Small intestine (tissue), 7 donors: ENCODE measurements at regions not wholly inside any gene's neighbourhood (a gene's known extent, or its start where the extent isn't known, plus 50 kb on each side); places are given as distances from the start of the nearest gene placed in this dataset.
"Not testable (repeated sequence)": the region's sequence is repeated elsewhere in the genome, so short reads cannot be mapped to it uniquely, and the experiment has no call there.

ENCODE experiments used
- DNase-seq, 2 donors: peaks; one replicate each; pipeline versions ENCODE4 v3.0.0 to v3.0.0-alpha.2; 2013
- FAIRE-seq: peaks from 2 replicates; lab custom pipeline; 2012; peaks lifted over from hg19 to GRCh38; lab: Jason Lieb, UNC
- H3K27ac ChIP-seq, 3 donors: one replicate each; pipeline ENCODE4 v1.5.1; 2013; ENCODE audit warnings: low read length in 2 of 3, mild to moderate bottlenecking in 2 of 3, control low read depth in 1 of 3, inconsistent platforms in 1 of 3, low read depth in 1 of 3, moderate library complexity in 1 of 3
- H3K27me3 ChIP-seq, 3 donors: one replicate each; pipeline ENCODE4 v1.6.1; 2013; ENCODE audit warnings: low read length in 3 of 3, inconsistent platforms in 1 of 3; ENCODE audit not compliant: control insufficient read depth in 3 of 3, insufficient read depth in 3 of 3
- H3K36me3 ChIP-seq, 3 donors: one replicate each; pipeline ENCODE4 v1.6.1; 2013; ENCODE audit warnings: low read length in 3 of 3, inconsistent platforms in 1 of 3, low read depth in 1 of 3, mild to moderate bottlenecking in 1 of 3, moderate library complexity in 1 of 3; ENCODE audit not compliant: control insufficient read depth in 3 of 3, insufficient read depth in 2 of 3
- H3K4me1 ChIP-seq, 3 donors: one replicate each; pipeline ENCODE4 v1.6.1; 2013; ENCODE audit warnings: low read length in 2 of 3, inconsistent platforms in 1 of 3, low read depth in 1 of 3, mild to moderate bottlenecking in 1 of 3, moderate library complexity in 1 of 3; ENCODE audit not compliant: control insufficient read depth in 3 of 3, insufficient read depth in 2 of 3
- H3K4me3 ChIP-seq, 3 donors: one replicate each; pipeline ENCODE4 v1.5.1; 2013; ENCODE audit warnings: low read length in 3 of 3, control low read depth in 1 of 3, inconsistent platforms in 1 of 3, low read depth in 1 of 3, mild to moderate bottlenecking in 1 of 3, moderate library complexity in 1 of 3
- H3K9me3 ChIP-seq, 2 donors: one replicate each; pipeline ENCODE4 v1.6.1; 2013; ENCODE audit warnings: low read depth in 1 of 2, low read length in 1 of 2; ENCODE audit not compliant: control insufficient read depth in 2 of 2, insufficient read depth in 1 of 2
- WGBS, 3 donors: extraction: QIAGEN DNeasy Blood & Tissue Kit; methylation state at CpG; one replicate each; pipeline ENCODE4 v1.1.7; 2013; 5-methylcytosine and 5-hydroxymethylcytosine counted together
- donor health status: healthy with polysubstance abuse.
- donor health status: control.
- donor health status: control.
- donor health status: Bipolar disorder and iron deficiency.
- donor health status: healthy.

- Histone ChIP-seq H3K36me3 (no peaks in the 10 kb centered on the region), H3K9me3 (no peaks in the 10 kb centered on the region), H3K27me3 (no peaks in the 10 kb centered on the region), H3K27ac (no peak overlapping the region), H3K4me1 (no peaks in the 10 kb centered on the region), H3K4me3 (no peak overlapping the region)
- WGBS, 3 donors: 64 to 76% (median 71%) methylated on average over 5 of the region's 5 CpGs
- DNase-seq: no peak
- no peak for FAIRE-seq
Measured at GRCh38 chr1:96096613-96097321, 624.8 kb upstream of the PTBP2 start.

DNA sequence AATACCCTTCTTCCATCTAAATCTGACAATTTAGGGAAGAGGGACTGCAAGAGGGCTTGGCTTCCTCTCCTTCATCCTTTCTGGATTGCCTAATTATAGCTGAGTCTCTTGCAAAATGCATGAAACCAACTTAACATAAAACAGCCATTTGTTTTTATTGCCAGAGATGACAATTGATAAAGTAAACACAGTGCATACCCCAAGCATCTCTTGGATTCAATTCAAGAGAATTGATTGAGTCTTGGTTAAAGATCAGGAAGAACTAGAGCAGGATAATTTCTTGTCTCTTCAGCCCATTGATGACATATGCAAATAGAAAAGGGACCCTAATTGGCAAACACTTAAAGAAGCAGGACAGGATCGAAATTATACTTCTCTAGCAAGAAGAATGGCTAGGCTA is 617.1 kb upstream of the PTBP2 start:
- Histone ChIP-seq H3K27ac (no peak overlapping the region), H3K27me3 (no peaks in the 10 kb centered on the region), H3K9me3 (no peaks in the 10 kb centered on the region), H3K4me1 (no peaks in the 10 kb centered on the region), H3K4me3 (no peak overlapping the region), H3K36me3 (no peaks in the 10 kb centered on the region)
- 34 to 43% (median 37%) methylated on average over 1 of the region's 1 CpG for WGBS, 3 donors
- DNase-seq (no peak), FAIRE-seq (no peak)

- WGBS, 3 donors: 33 to 40% (median 36%) methylated on average over 3 of the region's 3 CpGs
- DNase-seq: no peak
Measured at GRCh38 chr1:96104906-96105305, 616.7 kb upstream of the PTBP2 start.

DNA sequence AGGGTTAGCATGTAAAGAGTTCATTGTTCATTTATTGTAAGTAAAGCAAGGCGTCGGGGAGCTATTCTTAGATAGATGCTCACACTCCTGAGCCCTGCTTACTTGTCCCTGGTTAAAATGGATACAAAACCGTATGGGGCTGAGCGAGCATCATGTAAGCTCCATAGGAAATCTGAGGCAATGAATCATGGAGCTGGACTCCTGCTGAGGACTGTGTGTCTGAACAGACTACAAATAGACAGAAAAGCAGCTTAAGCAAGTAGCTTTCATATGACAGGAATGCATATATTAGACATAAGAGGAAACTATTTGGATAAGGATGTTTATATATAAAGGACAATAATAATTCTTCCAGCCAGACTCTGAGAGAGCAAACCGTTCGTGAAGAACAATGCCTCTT is 604.9 kb upstream of the PTBP2 start:
- no peak for DNase-seq
- WGBS, 3 donors: 61 to 80% (median 73%) methylated on average over 6 of the region's 6 CpGs
- Histone ChIP-seq H3K27ac (no peak overlapping the region), H3K36me3 (no peaks in the 10 kb centered on the region), H3K4me1 (no peaks in the 10 kb centered on the region), H3K9me3 (no peaks in the 10 kb centered on the region), H3K4me3 (no peak overlapping the region), H3K27me3 (no peaks in the 10 kb centered on the region)
- no peak for FAIRE-seq

More at GRCh38 chr1:96104906-96105305, 616.7 kb upstream of the PTBP2 start:
- H3K4me3 ChIP-seq: no peak overlapping the region
- no peaks in the 10 kb centered on the region for H3K36me3 ChIP-seq
- H3K27ac ChIP-seq: no peak overlapping the region
- no peaks in the 10 kb centered on the region for H3K27me3 ChIP-seq
- FAIRE-seq: no peak
- H3K4me1 ChIP-seq: no peaks in the 10 kb centered on the region
- no peaks in the 10 kb centered on the region for H3K9me3 ChIP-seq

- DNase-seq: no peak
- H3K36me3 ChIP-seq: no peaks in the 10 kb centered on the region
- no peaks in the 10 kb centered on the region for H3K27me3 ChIP-seq
- no peak overlapping the region for H3K27ac ChIP-seq
- H3K4me1 ChIP-seq: no peaks in the 10 kb centered on the region
- H3K4me3 ChIP-seq: no peak overlapping the region
- WGBS, 3 donors: 47 to 72% (median 55%) methylated on average over 2 of the region's 2 CpGs
- no peak for FAIRE-seq
- no peaks in the 10 kb centered on the region for H3K9me3 ChIP-seq
Measured at GRCh38 chr1:96130432-96130831, 591.2 kb upstream of the PTBP2 start.

GRCh38 chr1:96144636-96145035 is 576.9 kb upstream of the PTBP2 start:
- no peak overlapping the region for H3K4me3 ChIP-seq
- peaks cover 0 to 6% of the 10 kb centered on the region in 2 donors for H3K9me3 ChIP-seq
- no peak for DNase-seq
- 75 to 83% (median 77%) methylated on average over 3 of the region's 3 CpGs for WGBS, 3 donors
- H3K4me1 ChIP-seq: no peaks in the 10 kb centered on the region
- no peak for FAIRE-seq
- no peak overlapping the region for H3K27ac ChIP-seq
- no peaks in the 10 kb centered on the region for H3K27me3 ChIP-seq
- no peaks in the 10 kb centered on the region for H3K36me3 ChIP-seq

DNA sequence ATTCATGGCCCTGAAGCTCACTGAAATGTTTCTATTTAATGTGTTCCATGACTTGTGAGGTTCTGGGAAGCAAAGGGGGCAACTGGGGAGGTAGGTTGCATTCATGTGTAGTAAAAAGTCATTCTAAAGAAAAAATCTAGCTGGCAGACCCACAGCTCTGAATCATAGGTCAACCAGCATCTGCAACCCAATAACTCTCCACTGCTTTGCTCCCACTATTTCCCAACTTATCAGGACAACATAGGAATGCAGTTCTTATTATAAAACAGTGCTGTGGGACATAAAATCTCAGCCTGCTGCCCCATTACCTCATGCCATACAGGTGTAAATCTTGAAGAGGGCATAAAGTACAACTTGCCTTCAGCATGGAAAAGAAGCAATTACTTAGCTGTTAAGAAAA is 576.1 kb upstream of the PTBP2 start:
- DNase-seq: no peak
- no peak overlapping the region for H3K4me3 ChIP-seq
- peaks cover 0 to 4% of the 10 kb centered on the region in 2 donors for H3K9me3 ChIP-seq
- no peaks in the 10 kb centered on the region for H3K36me3 ChIP-seq
- no peaks in the 10 kb centered on the region for H3K27me3 ChIP-seq
- no peak for FAIRE-seq
- H3K27ac ChIP-seq: no peak overlapping the region
- H3K4me1 ChIP-seq: no peaks in the 10 kb centered on the region

- H3K27ac ChIP-seq, DNase-seq, H3K36me3 ChIP-seq, H3K4me1 ChIP-seq, H3K27me3 ChIP-seq, H3K4me3 ChIP-seq, FAIRE-seq: not testable (repeated sequence)
- 72 to 81% (median 81%) methylated on average over 3 of the region's 3 CpGs for WGBS, 3 donors
- peaks cover 0 to 32% of the 10 kb centered on the region in 2 donors for H3K9me3 ChIP-seq
Measured at GRCh38 chr1:96152957-96153356, 568.6 kb upstream of the PTBP2 start.

DNA sequence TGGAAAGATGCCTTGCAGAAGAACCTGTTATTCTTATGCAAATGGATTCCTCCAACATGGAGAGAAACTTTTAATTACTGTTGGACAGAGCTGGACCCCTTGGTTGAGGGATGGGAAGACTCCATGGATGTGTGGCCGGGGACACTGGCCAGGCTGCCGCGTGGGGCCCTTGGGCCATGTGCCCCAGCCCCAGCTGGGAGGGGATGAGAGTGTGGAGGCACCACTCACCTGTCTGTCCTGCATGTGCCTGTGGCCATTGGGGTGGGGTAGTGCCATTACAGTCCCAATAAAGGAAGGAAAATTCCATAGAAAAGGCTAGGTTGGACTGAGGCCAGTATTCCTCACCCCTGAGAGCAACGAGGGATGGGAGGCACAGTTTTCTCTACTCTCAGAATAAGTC is 564.5 kb upstream of the PTBP2 start:
- no peaks in the 10 kb centered on the region for H3K36me3 ChIP-seq
- H3K27me3 ChIP-seq: no peaks in the 10 kb centered on the region
- no peak for DNase-seq
- H3K27ac ChIP-seq: no peak overlapping the region
- WGBS, 3 donors: 84 to 86% (median 86%) methylated on average over 4 of the region's 4 CpGs
- H3K4me3 ChIP-seq: no peak overlapping the region
- FAIRE-seq: no peak
- H3K9me3 ChIP-seq: peaks cover 0 to 22% of the 10 kb centered on the region in 2 donors
- no peaks in the 10 kb centered on the region for H3K4me1 ChIP-seq
